K562 (cell line): ENCODE measurements at regions not wholly inside any gene's neighbourhood (a gene's known extent, or its start where the extent isn't known, plus 50 kb on each side); places are given as distances from the start of the nearest gene placed in this dataset.

Experiments
- EGR1 ChIP-seq: fragments of 450-650 bp; conservative IDR thresholded peaks from 2 replicates; pipeline ENCODE4 v1.6.1; 2017; ENCODE audit warnings: mild to moderate bottlenecking
- EZH2 ChIP-seq: IDR thresholded peaks from 2 replicates; pipeline ENCODE4 v1.6.1; 2012; ENCODE audit warnings: low read depth, mild to moderate bottlenecking, inconsistent platforms, low read length, borderline replicate concordance
- ILK ChIP-seq: fragments of 450-650 bp; IDR thresholded peaks from 2 replicates; pipeline ENCODE4 v1.6.1; 2016; ENCODE audit warnings: missing genetic modification characterization, low read depth, mild to moderate bottlenecking, missing compliant biosample characterization, moderate library complexity, borderline replicate concordance
- LARP7 ChIP-seq: fragments of 450-650 bp; IDR thresholded peaks from 2 replicates; pipeline ENCODE4 v1.6.1; 2016
- NCOA1 ChIP-seq: fragments of 450-650 bp; IDR thresholded peaks from 2 replicates; pipeline ENCODE4 v1.6.1; 2016; ENCODE audit warnings: low read depth
- NR2C2 ChIP-seq, 2 experiments: fragments of 200-800 bp in 1 of 2; sonication (Bioruptor generic) in 1 of 2; sonication (generic) in 1 of 2; formaldehyde crosslinking in 1 of 2; IDR thresholded peaks; 2 replicates each; pipeline versions ENCODE4 v1.6.1 to v1.8.0; 2016 to 2022; ENCODE audit warnings: mild to moderate bottlenecking in 1 of 2, missing compliant biosample characterization in 1 of 2, missing genetic modification characterization in 1 of 2, missing genetic modification reagents in 1 of 2
- RAD51 ChIP-seq: fragments of 450-650 bp; IDR thresholded peaks from 2 replicates; pipeline ENCODE4 v1.7.1; 2016; ENCODE audit warnings: low read depth, mild to moderate bottlenecking, borderline replicate concordance
- RFX1 ChIP-seq: fragments of 450-650 bp; IDR thresholded peaks from 2 replicates; pipeline ENCODE4 v1.6.1; 2016; ENCODE audit warnings: mild to moderate bottlenecking, moderate library complexity
- TBL1XR1 ChIP-seq, 2 experiments: IDR thresholded peaks; 2 replicates each; pipeline ENCODE4 v1.6.1; 2012; ENCODE audit warnings: improper control_type of control experiment in 2 of 2, low read length in 2 of 2, mild to moderate bottlenecking in 1 of 2
- TEAD4 ChIP-seq, 2 experiments: sonication (generic) in 1 of 2; formaldehyde crosslinking in 1 of 2; IDR thresholded peaks; 2 replicates each; pipeline versions ENCODE4 v1.6.1 to v1.8.0; 2012 to 2022; ENCODE audit warnings: borderline replicate concordance in 1 of 2, inconsistent platforms in 1 of 2, low read length in 1 of 2, mild to moderate bottlenecking in 1 of 2, missing genetic modification reagents in 1 of 2
- ZNF398 ChIP-seq: fragments of 250-450 bp; sonication (Bioruptor Pico); IDR thresholded peaks from 2 replicates; pipeline ENCODE4 v1.8.0; 2021; ENCODE audit warnings: moderate library complexity, mild to moderate bottlenecking, inconsistent platforms
- TF ChIP-seq, protein P1 (sequence below): sonication (generic); formaldehyde crosslinking; IDR thresholded peaks from 2 replicates; pipeline ENCODE4 v1.9.0; 2022; ENCODE audit warnings: mild to moderate bottlenecking, missing genetic modification reagents
- TF ChIP-seq, protein P2 (sequence below), 3 experiments: IDR thresholded peaks in 2 of 3; conservative IDR thresholded peaks in 1 of 3; 2 replicates each; pipeline ENCODE4 v1.5.1; 2011 to 2012; ENCODE audit warnings: low read length in 3 of 3, mild to moderate bottlenecking in 3 of 3, control low read depth in 2 of 3, improper control_type of control experiment in 1 of 3, inconsistent platforms in 1 of 3, low read depth in 1 of 3, mixed read lengths in 1 of 3, moderate library complexity in 1 of 3; ENCODE audit not compliant: insufficient read depth in 2 of 3

DNA sequence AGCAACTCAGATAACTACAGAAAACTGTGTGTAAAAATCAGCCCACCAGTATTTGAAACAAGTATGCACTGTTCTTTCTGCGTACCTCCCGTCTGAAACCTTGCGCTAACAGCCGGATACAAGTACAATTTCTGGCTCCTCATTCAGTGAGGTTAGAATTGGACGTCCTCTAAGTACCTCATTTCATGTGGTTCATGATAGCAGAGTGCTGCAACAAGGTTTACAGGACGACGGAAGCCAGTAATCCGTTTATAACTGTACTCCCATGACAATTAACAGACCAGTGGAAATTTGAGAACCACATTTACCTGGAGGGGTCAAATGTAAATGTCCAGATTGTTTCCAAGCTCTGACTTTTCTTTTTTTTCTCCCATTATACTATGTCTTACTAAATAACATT lies 52.9 kb upstream of the TENM3 start:
- TF ChIP-seq, protein P1, sequence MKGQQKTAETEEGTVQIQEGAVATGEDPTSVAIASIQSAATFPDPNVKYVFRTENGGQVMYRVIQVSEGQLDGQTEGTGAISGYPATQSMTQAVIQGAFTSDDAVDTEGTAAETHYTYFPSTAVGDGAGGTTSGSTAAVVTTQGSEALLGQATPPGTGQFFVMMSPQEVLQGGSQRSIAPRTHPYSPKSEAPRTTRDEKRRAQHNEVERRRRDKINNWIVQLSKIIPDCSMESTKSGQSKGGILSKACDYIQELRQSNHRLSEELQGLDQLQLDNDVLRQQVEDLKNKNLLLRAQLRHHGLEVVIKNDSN (CRISPR knock-in tag), result no peak
- TF ChIP-seq RFX1, result no peak
- TF ChIP-seq EZH2, result no peak
- TF ChIP-seq, protein P2, sequence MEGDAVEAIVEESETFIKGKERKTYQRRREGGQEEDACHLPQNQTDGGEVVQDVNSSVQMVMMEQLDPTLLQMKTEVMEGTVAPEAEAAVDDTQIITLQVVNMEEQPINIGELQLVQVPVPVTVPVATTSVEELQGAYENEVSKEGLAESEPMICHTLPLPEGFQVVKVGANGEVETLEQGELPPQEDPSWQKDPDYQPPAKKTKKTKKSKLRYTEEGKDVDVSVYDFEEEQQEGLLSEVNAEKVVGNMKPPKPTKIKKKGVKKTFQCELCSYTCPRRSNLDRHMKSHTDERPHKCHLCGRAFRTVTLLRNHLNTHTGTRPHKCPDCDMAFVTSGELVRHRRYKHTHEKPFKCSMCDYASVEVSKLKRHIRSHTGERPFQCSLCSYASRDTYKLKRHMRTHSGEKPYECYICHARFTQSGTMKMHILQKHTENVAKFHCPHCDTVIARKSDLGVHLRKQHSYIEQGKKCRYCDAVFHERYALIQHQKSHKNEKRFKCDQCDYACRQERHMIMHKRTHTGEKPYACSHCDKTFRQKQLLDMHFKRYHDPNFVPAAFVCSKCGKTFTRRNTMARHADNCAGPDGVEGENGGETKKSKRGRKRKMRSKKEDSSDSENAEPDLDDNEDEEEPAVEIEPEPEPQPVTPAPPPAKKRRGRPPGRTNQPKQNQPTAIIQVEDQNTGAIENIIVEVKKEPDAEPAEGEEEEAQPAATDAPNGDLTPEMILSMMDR (IDR thresholded peaks at IDR 0.05 in 2 of 3, conservative IDR thresholded peaks at IDR 0.05 in 1 of 3; ENCODE audit: insufficient read depth in 2 of 3, low read depth in 1 of 3, low read length in 3 of 3), result no peak
- no peak for TF ChIP-seq RAD51
- no peak for TF ChIP-seq ZNF398
- no peak for TF ChIP-seq NR2C2 (CRISPR knock-in tag; IDR thresholded peaks at IDR 0.05)
- no peak for TF ChIP-seq NR2C2 (tag; IDR thresholded peaks at IDR 0.05)
- no peak for TF ChIP-seq TEAD4 (IDR thresholded peaks at IDR 0.05; ENCODE audit: low read length)
- TF ChIP-seq TEAD4 (CRISPR knock-in tag; IDR thresholded peaks at IDR 0.05; ENCODE audit: borderline replicate concordance), result no peak
- no peak for TF ChIP-seq ILK (tag)
- TF ChIP-seq TBL1XR1 (IDR thresholded peaks at IDR 0.05; ENCODE audit: low read length in 2 of 2), result no peak
- no peak for TF ChIP-seq EGR1
- TF ChIP-seq LARP7, result no peak
- TF ChIP-seq NCOA1, result no peak
